HCT116 (cell line): ENCODE measurements at regions not wholly inside any gene's neighbourhood (a gene's known extent, or its start where the extent isn't known, plus 50 kb on each side); places are given as distances from the start of the nearest gene placed in this dataset.

Experiments used
- ATAC-seq: fragments of 200-7000 bp; cut with Tn5 transposase; 2 replicates; pipeline ENCODE4 v1.9.1; 2020; ENCODE audit warnings: mild to moderate bottlenecking, moderate library complexity
- BruUV-seq: library from RNA; stranded (reverse); fragments of 400-500 nt; replicated peaks from 2 replicates; lab custom pipeline; 2021; lab: Mats Ljungman, UMichigan
- CTCF ChIA-PET: fragments of 300-600 bp; sonication (Branson Sonifier 250); formaldehyde crosslinking; loops from one replicate; lab custom pipeline; 2021; ENCODE audit warnings: antibody characterized with exemption; lab: Charles Lee
- POLR2A ChIA-PET: fragments of 300-600, 350-600 bp; sonication (Branson Sonifier 250); formaldehyde crosslinking; loops from one replicate; lab custom pipeline; 2021; ENCODE audit warnings: antibody characterized with exemption; lab: Charles Lee
- RAD21 ChIA-PET, 2 experiments: fragments of 300-600 bp; sonication (Branson Sonifier 250); formaldehyde crosslinking; loops; one replicate each; lab custom pipeline; 2023; ENCODE audit warnings: low total read pairs in 2 of 2; ENCODE audit not compliant: uncharacterized antibody in 2 of 2, unreplicated experiment in 2 of 2, low non-redundant PET in 1 of 2; lab: Charles Lee
- DNase-seq: peaks from one replicate; pipeline ENCODE4 v3.0.0-alpha.2; 2010; ENCODE audit warnings: low read depth, low spot score
- H2AFZ ChIP-seq: fragments of 200-600 bp; shearing (Covaris generic), sonication (generic); 2 replicates; pipeline ENCODE4 v1.6.1; 2017; ENCODE audit warnings: low read depth, mixed run types, mixed read lengths, antibody characterized with exemption, low read length; ENCODE audit not compliant: poor library complexity, severe bottlenecking
- H3K27ac ChIP-seq: 2 replicates; pipeline ENCODE4 v1.5.1; 2012; ENCODE audit warnings: low read depth, low read length
- H3K27me3 ChIP-seq: fragments of 200-600 bp; sonication (generic); 2 replicates; pipeline ENCODE4 v1.6.1; 2016; ENCODE audit warnings: mixed run types, low read length, mixed read lengths; ENCODE audit not compliant: insufficient read depth
- H3K36me3 ChIP-seq, 2 experiments: fragments of 200-500 bp in 1 of 2; fragments of 200-600 bp in 1 of 2; sonication (Bioruptor generic) in 1 of 2; sonication (generic) in 1 of 2; 2 replicates each; pipeline versions ENCODE4 v1.5.1 to v1.6.1; 2014 to 2016; ENCODE audit warnings: low read length in 2 of 2, inconsistent platforms in 1 of 2, mixed read lengths in 1 of 2, mixed run types in 1 of 2; ENCODE audit not compliant: insufficient read depth in 2 of 2, control insufficient read depth in 1 of 2
- H3K4me1 ChIP-seq, 2 experiments: fragments of 200-600 bp in 1 of 2; sonication (generic) in 1 of 2; 2 replicates each; pipeline versions ENCODE4 v1.5.1 to v1.6.1; 2012 to 2017; ENCODE audit warnings: low read length in 2 of 2, inconsistent platforms in 1 of 2, mild to moderate bottlenecking in 1 of 2, mixed read lengths in 1 of 2, mixed run types in 1 of 2, moderate library complexity in 1 of 2; ENCODE audit not compliant: insufficient read depth in 2 of 2, control insufficient read depth in 1 of 2
- H3K4me2 ChIP-seq: fragments of 200-600 bp; sonication (generic); 2 replicates; pipeline ENCODE4 v1.6.1; 2017; ENCODE audit warnings: mixed run types, low read length, mixed read lengths
- H3K4me3 ChIP-seq, 2 experiments: fragments of 200-600 bp in 1 of 2; sonication (generic) in 1 of 2; replicated peaks in 1 of 2; 2 replicates each; pipeline ENCODE4 v1.5.1; 2011 to 2016; ENCODE audit warnings: low read length in 2 of 2, control low read depth in 1 of 2, low read depth in 1 of 2, mild to moderate bottlenecking in 1 of 2, mixed read lengths in 1 of 2, mixed run types in 1 of 2
- H3K79me2 ChIP-seq: fragments of 200-600 bp; sonication (generic); 2 replicates; pipeline ENCODE4 v1.6.1; 2017; ENCODE audit warnings: mild to moderate bottlenecking, mixed run types, low read length, moderate library complexity, mixed read lengths; ENCODE audit not compliant: insufficient read depth
- H3K9ac ChIP-seq: fragments of 200-600 bp; sonication (generic); 2 replicates; pipeline ENCODE4 v1.6.1; 2016; ENCODE audit warnings: low read length, mixed read lengths
- H3K9me2 ChIP-seq: fragments of 200-600 bp; sonication (generic), shearing (Covaris generic); 2 replicates; pipeline ENCODE4 v1.6.1; 2017; ENCODE audit warnings: mixed run types, mild to moderate bottlenecking, moderate library complexity; ENCODE audit not compliant: insufficient read depth
- H3K9me3 ChIP-seq, 2 experiments: fragments of 200-500 bp in 1 of 2; fragments of 200-600 bp in 1 of 2; sonication (Bioruptor generic) in 1 of 2; sonication (generic) in 1 of 2; 2 replicates each; pipeline ENCODE4 v1.6.1; 2014 to 2017; ENCODE audit warnings: low read length in 2 of 2, mixed read lengths in 2 of 2, inconsistent platforms in 1 of 2, low read depth in 1 of 2, mild to moderate bottlenecking in 1 of 2, mixed run types in 1 of 2, moderate library complexity in 1 of 2; ENCODE audit not compliant: control insufficient read depth in 1 of 2, insufficient read depth in 1 of 2
- H4K20me1 ChIP-seq: fragments of 200-600 bp; sonication (generic), shearing (Covaris generic); 2 replicates; pipeline ENCODE4 v1.6.1; 2017; ENCODE audit warnings: mixed run types, mild to moderate bottlenecking, moderate library complexity; ENCODE audit not compliant: insufficient read depth
- ATF3 ChIP-seq: IDR thresholded peaks from 2 replicates; pipeline ENCODE4 v1.6.1; 2012
- CBX3 ChIP-seq: IDR thresholded peaks from 2 replicates; pipeline ENCODE4 v1.6.1; 2012; ENCODE audit warnings: low read depth
- POLR2A ChIP-seq: IDR thresholded peaks from 2 replicates; pipeline ENCODE4 v1.7.0; 2011; ENCODE audit warnings: borderline replicate concordance; ENCODE audit not compliant: insufficient read depth, insufficient read length; ENCODE audit errors: extremely low read depth
- POLR2AphosphoS5 ChIP-seq: IDR thresholded peaks from 2 replicates; pipeline ENCODE4 v1.6.1; 2011; ENCODE audit warnings: mild to moderate bottlenecking, low read depth, low read length, moderate library complexity
- REST ChIP-seq: IDR thresholded peaks from 2 replicates; pipeline ENCODE4 v1.6.1; 2012; ENCODE audit warnings: low read depth
- SIN3A ChIP-seq: IDR thresholded peaks from 2 replicates; pipeline ENCODE4 v1.6.1; 2012; ENCODE audit warnings: low read depth
- SP1 ChIP-seq: IDR thresholded peaks from 2 replicates; pipeline ENCODE4 v1.6.1; 2012; ENCODE audit warnings: low read depth
- SRF ChIP-seq: IDR thresholded peaks from 2 replicates; pipeline ENCODE4 v1.6.1; 2012; ENCODE audit warnings: low read depth
- TCF7L2 ChIP-seq: IDR thresholded peaks from 2 replicates; pipeline ENCODE4 v1.7.0; 2011; ENCODE audit warnings: borderline replicate concordance, inconsistent platforms; ENCODE audit not compliant: insufficient read depth, insufficient read length; ENCODE audit errors: extremely low read depth
- YY1 ChIP-seq: IDR thresholded peaks from 2 replicates; pipeline ENCODE4 v1.6.1; 2011; ENCODE audit warnings: low read length, low read depth, moderate library complexity, mild to moderate bottlenecking; ENCODE audit not compliant: insufficient replicate concordance; ENCODE audit errors: extremely low read depth
- ZBTB33 ChIP-seq: IDR thresholded peaks from 2 replicates; pipeline ENCODE4 v1.6.1; 2011; ENCODE audit warnings: mild to moderate bottlenecking, low read length, moderate library complexity; ENCODE audit not compliant: insufficient replicate concordance; ENCODE audit errors: extremely low read depth
- ZNF274 ChIP-seq: fragments of 200-500 bp; sonication (Bioruptor generic); IDR thresholded peaks from 2 replicates; pipeline ENCODE4 v1.6.1; 2014; ENCODE audit warnings: mild to moderate bottlenecking, low read depth, low read length, inconsistent platforms
- intact Hi-C: fragments of 100-400 bp; cut with micrococcal nuclease; formaldehyde crosslinking; loops from 2 replicates; pipeline ENCODE4 v1.10.0; 2022
- TF ChIP-seq, protein P1 (sequence below), 3 experiments: fragments of 200-600 bp in 1 of 3; sonication (generic) in 1 of 3; IDR thresholded peaks in 2 of 3; conservative IDR thresholded peaks in 1 of 3; 2 replicates each; pipeline ENCODE4 v1.5.1; 2012 to 2017; ENCODE audit warnings: low read depth in 2 of 3, low read length in 2 of 3, antibody characterized with exemption in 1 of 3, borderline replicate concordance in 1 of 3, control low read depth in 1 of 3, mild to moderate bottlenecking in 1 of 3, mixed read lengths in 1 of 3, mixed run types in 1 of 3, moderate library complexity in 1 of 3; ENCODE audit not compliant: insufficient read depth in 1 of 3
- TF ChIP-seq, protein P2 (sequence below): IDR thresholded peaks from 2 replicates; pipeline ENCODE4 v1.6.1; 2012

DNA sequence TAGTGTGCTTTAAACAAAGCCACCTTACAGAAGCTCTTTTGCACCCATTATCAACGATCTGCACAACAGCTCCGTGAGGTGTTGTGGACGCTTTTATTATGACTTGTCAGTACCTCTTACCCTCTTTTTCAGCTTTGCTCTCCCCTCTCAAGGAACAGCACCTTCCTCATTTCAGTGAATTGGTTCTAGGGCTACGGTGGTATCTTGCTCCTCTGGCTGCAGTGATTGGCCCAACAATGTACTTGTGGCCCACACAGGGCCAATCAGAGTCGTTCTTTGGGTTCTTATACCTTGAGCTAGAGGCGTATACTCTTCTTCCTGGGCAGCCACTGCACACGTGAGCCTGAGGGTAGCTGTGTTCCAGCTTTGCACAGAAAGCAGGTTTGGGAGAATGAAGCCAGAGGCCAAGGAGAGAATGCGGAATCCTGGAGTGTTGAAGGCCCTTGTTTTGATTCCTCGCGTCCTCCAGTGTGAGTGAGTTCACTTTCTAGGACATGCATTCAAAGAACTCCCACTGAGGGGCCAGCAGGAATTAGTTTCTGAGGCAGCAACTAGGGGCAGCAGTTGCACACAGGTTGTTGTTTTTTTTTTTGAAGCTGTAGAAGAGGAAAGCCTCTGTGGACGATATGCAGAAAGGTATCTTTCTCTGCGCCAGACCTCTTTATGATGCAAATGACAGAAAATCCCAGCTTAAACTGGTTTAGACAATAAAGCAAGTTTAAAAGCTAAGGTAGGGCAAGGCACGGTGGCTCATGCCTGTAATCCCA, 49.8 kb upstream of the PDZD8 start:
- ChIA-PET CTCF (interaction anchor here (0.9 to 1.8 kb wide), 3 partner anchors 18 to 208 kb away, joined by 3 to 11 read pairs (median 5); no protein-coding TSS in a partner anchor), POLR2A (no interaction called here), RAD21 (interaction anchor here in 1 of 2 experiments (0.7 kb wide), 1 partner anchor 17 kb away, joined by 3 read pairs; no protein-coding TSS in a partner anchor)
- no peak for TF ChIP-seq YY1
- TF ChIP-seq, protein P1, sequence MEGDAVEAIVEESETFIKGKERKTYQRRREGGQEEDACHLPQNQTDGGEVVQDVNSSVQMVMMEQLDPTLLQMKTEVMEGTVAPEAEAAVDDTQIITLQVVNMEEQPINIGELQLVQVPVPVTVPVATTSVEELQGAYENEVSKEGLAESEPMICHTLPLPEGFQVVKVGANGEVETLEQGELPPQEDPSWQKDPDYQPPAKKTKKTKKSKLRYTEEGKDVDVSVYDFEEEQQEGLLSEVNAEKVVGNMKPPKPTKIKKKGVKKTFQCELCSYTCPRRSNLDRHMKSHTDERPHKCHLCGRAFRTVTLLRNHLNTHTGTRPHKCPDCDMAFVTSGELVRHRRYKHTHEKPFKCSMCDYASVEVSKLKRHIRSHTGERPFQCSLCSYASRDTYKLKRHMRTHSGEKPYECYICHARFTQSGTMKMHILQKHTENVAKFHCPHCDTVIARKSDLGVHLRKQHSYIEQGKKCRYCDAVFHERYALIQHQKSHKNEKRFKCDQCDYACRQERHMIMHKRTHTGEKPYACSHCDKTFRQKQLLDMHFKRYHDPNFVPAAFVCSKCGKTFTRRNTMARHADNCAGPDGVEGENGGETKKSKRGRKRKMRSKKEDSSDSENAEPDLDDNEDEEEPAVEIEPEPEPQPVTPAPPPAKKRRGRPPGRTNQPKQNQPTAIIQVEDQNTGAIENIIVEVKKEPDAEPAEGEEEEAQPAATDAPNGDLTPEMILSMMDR (IDR thresholded peaks at IDR 0.05 in 2 of 3, conservative IDR thresholded peaks at IDR 0.05 in 1 of 3; ENCODE audit: borderline replicate concordance in 1 of 3, insufficient read depth in 1 of 3, low read depth in 2 of 3, low read length in 2 of 3), result no peak; a peak in 1 of 6 replicates
- TF ChIP-seq POLR2A, result no peak
- TF ChIP-seq SIN3A, result no peak
- no peak for TF ChIP-seq ZNF274
- no peak for TF ChIP-seq SRF
- TF ChIP-seq, protein P2, sequence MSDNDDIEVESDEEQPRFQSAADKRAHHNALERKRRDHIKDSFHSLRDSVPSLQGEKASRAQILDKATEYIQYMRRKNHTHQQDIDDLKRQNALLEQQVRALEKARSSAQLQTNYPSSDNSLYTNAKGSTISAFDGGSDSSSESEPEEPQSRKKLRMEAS, result no peak
- TF ChIP-seq SP1, result no peak
- no peak for TF ChIP-seq TCF7L2
- TF ChIP-seq CBX3, result no peak
- TF ChIP-seq ZBTB33, result no peak
- no peak for TF ChIP-seq POLR2AphosphoS5
- no peak for TF ChIP-seq ATF3
- TF ChIP-seq REST, result no peak
- Histone ChIP-seq H3K4me1 (no peaks in the 10 kb centered on the region), H3K9me2 (no peaks in the 10 kb centered on the region), H3K79me2 (no peaks in the 10 kb centered on the region), H3K27ac (no peak overlapping the region), H3K36me3 (no peaks in the 10 kb centered on the region), H3K9me3 (no peaks in the 10 kb centered on the region; a peak in 1 of 4 replicates), H3K9ac (no peak overlapping the region), H3K27me3 (0 out of 2 replicates have a peak, but pooled peaks cover 9% of the 10 kb centered on the region), H2AFZ (no peak overlapping the region), H3K4me3 (no peak overlapping the region), H4K20me1 (no peaks in the 10 kb centered on the region), H3K4me2 (no peak overlapping the region)
- intact Hi-C loops, result no loop called here
- ATAC-seq (peak; percentile 49), DNase-seq (no peak)
- BruUV-seq, result no TSS peak
